NOMO-1 (cell line): ENCODE measurements at regions not wholly inside any gene's neighbourhood (a gene's known extent, or its start where the extent isn't known, plus 50 kb on each side); places are given as distances from the start of the nearest gene placed in this dataset.
"Not testable (repeated sequence)": the region's sequence is repeated elsewhere in the genome, so short reads cannot be mapped to it uniquely, and the experiment has no call there.

Experiments used
- DNase-seq, 2 experiments: peaks; one replicate each; lab custom pipeline; 2025; ENCODE audit not compliant: unreplicated experiment in 2 of 2; lab: John Stamatoyannopoulos, UW

DNA sequence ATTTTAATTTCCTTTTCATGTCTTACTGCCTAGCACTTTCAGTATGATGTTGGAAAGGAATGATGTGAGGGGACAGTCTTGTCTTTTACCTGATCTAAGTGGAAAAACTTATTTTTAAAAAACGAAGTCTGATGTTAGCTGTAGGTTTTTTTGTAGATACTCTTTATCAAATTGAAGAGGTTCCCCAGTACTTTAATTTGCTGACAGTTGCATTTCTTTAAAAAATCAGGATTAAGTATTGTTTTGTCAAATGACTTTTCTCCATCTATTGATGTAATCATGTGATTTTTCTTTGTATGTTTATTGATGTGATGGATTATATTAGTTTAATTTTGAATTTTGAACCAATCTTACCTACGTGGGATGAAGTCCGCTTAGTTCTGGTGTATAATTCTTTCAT, 568.4 kb upstream of the AGA start:
- DNase-seq = no peak

DNA sequence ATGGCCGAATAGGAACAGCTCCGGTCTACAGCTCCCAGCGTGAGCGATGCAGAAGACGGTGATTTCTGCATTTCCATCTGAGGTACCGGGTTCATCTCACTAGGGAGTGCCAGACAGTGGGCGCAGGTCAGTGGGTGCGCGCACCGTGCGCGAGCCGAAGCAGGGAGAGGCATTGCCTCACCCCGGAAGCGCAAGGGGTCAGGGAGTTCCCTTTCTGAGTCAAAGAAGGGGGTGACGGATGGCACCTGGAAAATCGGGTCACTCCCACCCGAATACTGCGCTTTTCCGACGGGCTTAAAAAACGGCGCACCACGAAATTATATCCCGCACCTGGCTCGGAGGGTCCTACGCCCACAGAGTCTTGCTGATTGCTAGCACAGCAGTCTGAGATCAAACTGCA, 572.8 kb upstream of the AGA start:
- not testable (repeated sequence) for DNase-seq

DNA sequence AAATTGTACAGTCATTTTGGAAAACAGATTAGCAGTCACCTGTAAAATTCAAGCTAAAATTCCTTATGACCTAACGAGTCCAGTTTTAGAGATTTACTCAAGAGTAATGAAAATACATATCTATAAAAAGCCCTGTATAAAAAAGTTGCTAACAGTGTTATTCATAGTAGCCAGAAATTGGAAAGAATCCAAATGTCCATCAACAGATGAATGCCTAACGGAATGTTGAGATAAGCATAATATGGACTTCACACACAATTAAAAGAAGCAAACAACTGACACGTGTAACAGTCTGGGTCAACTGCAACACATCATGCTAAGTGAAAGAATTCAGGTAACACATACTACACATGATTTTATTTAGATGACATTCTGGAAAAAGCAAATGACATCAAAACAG, 584.8 kb upstream of the AGA start:
- no peak for DNase-seq

DNA sequence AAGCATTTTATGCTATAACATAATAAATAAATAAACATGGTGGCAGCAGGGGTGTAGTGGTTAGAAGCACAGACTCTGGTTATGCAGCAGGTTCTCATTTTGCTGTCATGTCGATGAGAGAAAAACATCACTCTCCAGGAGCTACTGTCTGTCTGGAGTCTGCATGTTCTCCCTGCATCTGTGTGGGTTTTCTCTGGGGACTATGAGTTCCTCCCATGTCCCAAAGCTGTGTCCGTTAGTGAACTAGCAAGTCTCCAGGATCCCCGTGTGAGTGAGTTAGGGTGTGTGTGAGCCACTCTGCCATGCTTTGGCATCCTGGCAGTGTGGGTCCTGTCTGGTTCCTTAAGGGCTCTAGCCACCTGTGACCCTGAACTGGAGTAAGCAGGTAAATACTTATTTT, 585.6 kb upstream of the AGA start:
- DNase-seq = no peak

DNA sequence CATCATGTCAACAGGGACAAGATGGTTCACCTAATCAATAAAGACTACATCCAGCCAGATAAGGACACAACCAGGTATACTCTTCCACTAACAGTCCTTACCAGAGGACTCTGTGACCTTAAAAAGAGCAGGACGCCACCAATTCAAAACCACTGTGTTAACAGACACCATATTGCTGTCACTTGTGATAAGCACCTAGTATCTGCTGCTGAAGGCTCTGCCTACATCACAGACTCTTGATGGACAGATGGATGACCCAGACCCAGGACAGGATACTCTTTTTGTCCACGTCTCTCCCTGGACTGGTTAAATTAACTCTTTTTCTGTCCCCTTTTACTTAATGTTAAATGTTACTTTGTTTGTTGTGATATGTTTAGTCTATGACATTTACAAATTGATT, 586.2 kb upstream of the AGA start:
- no peak for DNase-seq

DNA sequence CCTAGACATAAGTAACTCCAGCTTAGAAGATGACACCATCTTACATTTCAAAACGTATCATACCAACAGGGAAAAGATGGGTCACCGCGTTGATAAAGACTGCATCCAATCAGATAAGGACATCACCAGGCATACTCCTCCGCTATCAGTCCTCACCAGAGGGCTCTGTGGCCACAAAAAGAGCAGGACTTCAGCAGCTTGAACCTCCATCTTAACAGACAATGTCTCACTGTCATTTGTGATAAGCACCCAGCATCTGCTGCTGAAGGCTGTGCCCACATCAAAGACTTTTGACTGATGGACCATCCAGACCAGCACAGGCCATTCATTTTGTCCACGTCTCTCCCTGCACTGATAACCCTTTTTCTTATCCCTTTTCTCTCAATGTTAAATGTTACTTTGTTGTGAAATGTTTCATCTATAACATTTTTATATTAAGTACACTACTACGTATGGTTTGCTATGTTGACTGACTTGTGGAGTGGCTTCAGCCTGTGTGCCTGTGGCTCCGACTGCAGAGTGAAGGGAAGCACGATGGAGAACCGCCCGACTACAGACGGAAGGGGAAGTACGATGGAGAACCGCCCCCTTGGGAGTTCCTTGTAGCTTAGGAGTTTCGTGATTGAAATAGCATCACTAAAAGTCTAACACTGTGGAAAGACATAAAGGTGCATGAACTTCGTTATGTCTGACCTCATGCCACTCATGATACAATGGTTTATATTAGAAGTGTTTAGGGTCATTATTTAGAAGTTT, 595.4 kb upstream of the AGA start:
- no peak for DNase-seq

DNA sequence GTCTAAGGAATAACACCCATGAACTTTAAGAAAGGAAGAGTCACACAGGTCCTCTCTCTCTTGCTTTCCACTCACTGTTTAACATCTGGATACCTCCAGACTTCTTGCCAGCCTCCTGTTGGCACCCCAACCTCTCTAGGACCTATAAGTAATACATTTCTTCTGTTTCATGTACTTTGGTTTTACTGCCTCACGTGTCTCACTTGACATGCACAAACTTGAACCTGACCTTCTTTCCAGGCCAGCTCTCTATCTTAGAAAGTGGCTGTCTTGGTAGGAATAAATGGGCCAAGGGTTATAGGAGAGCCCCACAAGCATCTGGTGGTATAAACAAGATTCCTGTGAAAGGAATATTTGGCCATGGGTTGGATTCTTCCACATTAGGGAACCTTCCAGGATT, 614.8 kb upstream of the AGA start:
- DNase-seq = no peak

DNA sequence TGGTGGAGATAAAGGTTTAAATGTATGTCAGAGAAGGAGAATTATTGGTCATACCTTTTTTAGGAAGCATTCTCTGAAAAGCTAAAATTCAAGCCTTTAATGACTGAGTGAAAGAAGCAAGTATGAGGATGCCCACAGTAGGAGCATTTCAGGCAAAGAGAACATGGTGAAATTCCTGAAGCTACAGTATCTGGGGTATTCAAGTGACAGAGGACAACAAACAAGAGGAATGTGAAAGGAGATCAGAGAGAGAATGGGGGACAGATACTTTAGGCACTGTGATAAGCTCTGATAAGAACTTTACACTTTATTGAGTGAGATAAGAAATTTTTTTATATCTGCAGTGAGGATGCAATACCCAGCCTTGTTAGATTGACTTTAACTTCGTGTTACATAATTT, 621.3 kb upstream of the AGA start:
- DNase-seq = no peak

DNA sequence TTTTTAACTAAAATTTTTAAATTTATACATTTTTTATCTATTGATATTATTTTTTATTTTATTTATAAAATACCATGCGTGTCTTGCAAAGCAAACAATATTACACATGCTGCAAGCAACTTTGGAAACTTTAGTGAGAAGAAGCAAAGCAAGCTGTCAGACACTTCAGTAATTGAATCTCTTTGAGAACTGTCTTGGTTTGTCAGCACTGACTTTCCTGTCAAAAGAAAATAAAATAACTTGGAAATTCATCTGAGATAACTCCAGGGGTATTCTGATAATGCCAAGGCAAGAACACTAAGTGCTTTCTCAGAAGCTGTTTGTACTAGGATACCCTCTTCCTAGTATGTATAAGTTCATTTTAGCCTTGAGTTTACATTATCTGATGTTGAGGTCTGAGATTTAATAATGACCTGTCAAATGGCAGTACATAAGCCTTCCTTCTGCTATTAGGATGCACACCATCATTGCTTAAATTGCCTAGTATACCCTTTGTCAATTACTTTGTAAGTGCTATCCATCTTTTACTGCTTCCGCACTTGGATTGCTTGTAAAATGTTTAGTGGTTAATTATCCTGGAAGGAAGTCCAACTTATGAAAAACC, 624.2 kb upstream of the AGA start:
- DNase-seq = no peak

DNA sequence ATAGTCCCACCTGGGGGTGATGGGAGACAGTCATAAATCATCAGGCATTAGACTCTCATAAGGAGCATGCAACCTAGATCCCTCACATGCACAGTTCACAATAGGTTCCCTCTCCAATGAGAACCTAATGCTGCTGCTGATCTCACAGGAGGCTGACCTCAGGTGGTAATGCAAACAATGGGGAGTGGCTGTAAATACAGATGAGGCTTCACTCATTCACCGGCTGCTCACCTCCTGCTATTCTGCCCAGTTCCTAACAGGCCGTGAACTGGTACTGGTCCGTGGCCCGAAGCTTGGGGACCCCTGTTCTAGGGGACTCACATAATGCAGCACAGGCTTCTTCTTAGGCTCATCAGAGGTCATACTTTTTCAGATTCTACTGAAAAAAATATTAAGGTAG, 625.9 kb upstream of the AGA start:
- no peak for DNase-seq

DNA sequence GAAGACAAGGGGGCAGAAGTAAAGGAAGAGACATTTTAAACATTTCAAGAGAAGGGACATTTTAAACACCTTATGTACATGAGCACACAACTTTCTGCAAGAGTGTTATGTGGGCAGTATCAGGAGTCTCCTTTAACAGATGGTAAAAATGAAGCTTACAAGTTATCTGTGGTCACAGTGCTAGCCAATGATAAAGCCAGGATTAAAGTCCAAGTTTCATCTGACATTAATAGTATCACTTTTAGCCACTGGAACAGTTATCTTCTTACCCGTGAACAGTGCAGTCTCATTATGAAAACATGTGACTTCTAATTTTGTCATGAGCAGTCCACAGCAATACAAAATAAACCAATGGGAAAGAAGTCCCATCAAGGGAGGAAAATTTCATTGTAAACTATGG, 627.9 kb upstream of the AGA start:
- DNase-seq = no peak

DNA sequence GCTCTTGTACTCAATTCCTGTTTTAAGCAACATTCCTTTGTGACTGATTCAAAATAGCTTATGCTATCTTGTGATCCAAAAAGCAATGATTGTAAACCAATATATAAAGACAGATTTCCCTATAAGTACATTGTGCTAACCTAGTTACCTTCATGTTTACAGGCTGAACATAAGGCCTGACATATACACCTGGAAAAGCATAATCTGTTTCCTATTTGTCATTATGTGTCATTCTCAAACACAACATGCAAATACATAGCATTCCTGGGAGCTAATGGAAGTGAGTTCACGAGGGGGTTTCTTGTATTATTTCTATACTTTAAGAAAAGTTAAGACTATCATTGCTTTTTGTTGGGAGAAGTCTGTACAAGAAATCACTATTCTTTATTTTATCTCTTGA, 638.1 kb upstream of the AGA start:
- no peak for DNase-seq

DNA sequence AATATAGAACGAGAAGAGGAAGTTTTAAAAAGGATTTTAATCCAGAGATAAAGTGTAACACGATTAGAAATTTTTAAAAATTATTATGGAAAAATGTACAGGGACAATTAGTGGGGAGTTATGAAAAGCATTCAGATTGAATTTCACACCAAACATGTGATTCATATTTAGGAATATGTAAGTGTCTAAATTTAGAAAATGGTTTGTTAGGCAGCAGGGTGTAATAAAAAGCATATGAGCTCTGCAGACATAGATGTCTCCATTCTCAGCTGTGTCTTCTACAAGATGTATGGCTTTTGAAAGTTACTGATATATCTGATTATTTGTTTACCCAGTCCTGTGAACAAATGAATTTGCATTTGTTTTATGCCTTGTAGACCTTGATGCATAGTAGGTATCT, 638.9 kb upstream of the AGA start:
- no peak for DNase-seq

DNA sequence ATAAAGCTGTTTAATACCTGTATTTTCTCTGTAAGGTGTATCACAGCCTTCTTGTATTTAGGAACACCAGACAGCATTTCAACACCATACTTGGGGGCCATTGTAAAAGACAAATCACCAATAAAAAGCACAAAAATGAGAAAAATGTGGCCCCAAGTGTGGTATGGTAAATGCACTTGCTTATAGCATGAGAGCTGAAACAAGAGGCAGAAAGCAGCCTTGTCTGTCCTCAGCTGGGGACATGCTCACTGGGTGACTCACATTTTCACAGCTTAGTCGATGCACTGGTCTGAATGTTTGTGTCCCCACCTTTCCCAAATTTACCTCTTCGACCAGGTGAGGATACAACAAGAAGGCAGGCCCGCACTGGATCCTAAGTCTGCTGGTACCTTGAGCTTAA, 639.7 kb upstream of the AGA start:
- no peak for DNase-seq

DNA sequence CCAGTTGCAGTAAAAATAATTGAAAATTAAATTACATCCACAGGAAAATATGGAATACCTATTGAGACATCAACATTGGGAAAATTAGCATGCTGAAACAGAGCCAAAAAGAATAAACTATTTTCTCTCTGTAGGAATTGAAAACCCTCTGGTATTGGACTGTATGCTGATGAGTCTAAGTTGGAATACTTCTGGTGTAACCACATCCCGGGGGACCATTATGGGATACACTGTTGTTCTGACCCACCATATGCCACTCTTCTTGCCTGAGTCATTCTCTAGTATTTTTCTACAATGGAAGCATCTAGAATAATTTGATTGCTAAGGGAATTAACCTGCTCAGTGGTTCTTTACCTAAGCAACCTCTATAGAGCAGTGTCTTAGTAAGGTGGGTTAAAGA, 640.7 kb upstream of the AGA start:
- DNase-seq = no peak

DNA sequence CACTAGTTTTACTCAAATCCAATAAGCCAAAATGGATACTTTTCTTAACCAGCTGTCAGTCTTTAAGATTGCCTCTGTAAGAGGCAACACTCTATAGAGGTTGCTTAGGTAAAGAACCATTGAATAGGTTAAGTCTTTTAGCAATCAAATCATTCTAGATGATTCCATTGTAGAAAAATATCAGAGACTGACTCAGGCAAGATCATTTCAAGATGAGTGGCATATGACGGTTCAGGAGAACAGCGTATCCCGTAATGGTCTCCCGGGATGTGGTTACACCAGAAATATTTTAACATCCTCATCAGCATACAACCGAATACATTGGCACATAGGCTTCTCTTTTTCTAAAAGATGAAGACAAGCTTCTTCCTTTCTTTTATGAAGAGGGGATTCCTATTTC, 641.7 kb upstream of the AGA start:
- no peak for DNase-seq

DNA sequence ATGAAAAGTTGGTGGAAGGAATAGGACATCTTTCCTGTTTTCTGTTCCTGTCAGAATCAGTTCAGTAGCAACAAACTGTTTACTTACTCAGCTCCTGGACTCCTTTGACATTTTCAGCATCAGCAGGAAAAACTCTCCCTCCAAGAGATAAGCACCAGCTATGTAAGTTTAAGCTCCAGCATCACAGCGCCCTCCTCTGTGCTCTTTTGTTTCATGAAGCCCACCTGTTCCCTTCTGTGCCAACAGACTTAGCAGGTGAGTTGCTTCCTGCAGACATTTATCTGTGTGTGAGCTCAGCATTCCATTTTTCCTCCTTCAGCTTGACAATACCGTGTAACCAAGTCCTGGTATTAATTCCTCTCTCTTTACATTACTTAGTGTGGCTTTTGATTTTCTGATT, 644.1 kb upstream of the AGA start:
- DNase-seq = no peak

DNA sequence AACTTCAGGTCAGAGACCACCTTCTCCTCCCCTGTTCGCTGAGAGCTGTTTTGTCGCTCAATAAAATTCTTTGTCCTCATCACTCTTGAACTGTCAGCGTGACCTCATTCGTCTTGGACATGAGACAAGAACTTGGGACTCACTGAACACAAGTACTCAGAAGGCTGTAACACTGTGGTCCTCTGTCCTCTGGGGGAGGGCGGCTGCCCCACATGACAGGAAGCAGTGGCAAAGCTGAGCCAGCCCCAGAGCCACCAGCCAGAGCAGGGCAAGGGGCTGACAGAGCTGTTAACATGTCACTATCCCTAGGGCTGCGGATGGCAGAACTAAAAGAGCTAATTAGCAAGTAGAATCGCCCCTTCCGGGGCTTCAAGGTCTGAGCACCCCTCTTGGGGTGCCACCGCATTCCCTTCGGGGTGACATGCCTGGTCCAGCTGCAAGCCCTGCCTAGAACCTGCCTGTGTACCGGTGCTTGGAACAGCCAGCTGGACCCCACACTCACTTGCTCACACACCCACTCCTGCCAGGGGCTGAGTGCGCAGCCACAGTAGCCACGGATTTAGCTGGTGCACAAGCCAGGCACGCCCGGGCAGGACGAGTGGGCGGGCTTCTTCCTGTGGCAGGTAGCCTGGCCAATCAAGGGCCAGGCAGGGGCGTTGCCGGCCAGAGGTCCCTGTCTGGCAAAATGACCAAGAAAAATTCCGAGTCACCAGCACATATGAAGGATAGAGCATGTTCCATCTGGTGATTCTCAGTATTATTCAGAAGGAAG, 648.6 kb upstream of the AGA start:
- no peak for DNase-seq

DNA sequence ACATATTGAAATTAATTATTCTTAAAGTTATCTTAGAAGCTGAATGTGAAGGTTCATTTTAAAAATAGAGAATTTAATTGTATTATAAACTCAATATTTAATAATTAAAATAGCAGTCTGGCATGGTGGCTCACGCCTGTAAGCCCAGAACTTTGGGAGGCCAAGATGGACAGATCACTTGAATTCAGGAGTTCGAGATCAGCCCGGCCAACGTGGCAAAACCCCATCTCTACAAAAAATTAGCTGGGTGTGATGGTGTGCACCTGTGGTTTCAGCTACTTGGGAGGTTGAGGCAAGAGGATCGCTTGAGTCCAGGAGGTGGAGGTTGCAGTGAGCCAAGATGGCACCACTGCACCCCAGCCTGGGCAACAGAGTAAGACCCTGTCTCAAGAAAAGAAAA, 659.9 kb upstream of the AGA start:
- DNase-seq = no peak

DNA sequence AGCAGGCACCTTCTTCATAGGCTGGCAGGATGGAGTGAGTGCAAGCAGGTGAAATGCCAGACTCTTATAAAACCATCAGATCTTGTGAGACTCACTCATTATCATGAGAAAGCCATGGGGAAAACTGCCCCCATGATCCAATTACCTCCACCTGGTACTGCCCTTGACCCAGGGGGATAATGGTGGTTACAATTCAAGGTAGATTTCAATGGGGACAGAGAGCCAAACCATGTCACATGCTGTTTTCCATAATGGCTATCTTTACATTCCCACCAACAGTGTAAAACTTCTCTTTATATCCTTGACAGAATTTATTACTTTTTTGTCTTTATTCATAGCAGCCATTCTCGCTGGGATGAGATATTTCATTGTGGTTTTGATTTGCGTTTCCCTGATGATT, 663.0 kb upstream of the AGA start:
- no peak for DNase-seq

DNA sequence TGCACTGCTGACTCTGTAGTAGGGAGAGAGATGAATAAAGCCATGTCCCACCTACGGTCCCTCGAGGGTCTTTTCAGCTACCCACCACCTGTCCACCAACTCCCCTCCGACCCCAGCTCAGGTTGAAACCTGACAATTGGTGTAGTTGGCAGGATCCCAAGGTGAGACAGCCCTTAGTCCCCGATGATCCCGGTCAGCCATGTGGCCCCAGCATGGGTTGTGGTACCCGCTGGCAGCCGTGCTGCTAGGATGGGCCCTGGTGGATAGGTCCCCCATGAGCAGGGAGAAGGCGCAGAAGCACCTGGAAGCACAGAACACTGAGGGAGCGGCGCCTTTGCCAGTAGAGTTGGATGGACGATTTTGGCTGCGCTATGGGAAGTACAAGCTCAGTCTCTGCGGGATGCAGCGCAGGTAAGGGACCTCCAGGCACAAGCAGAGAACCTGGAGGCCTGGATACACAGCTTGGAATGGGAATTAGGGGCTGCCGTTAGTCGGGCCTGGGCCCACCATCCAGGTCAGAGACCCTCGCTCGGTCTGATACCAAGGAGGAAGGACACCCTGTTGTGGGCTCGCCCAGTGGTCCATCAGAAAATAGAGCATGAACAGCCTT, 694.6 kb upstream of the AGA start:
- no peak for DNase-seq
